SK-MEL-5 (cell line): ENCODE measurements at regions not wholly inside any gene's neighbourhood (a gene's known extent, or its start where the extent isn't known, plus 50 kb on each side); places are given as distances from the start of the nearest gene placed in this dataset.
"Not testable (repeated sequence)": the region's sequence is repeated elsewhere in the genome, so short reads cannot be mapped to it uniquely, and the experiment has no call there.

ENCODE experiments used
- DNase-seq: peaks from one replicate; pipeline ENCODE4 v3.0.0-alpha.2; 2016; ENCODE audit warnings: low read depth, low spot score
- in situ Hi-C: cut with HindIII; loops from 2 replicates; pipeline ENCODE4 v1.10.0; 2016; ENCODE audit warnings: low sequenced_read_pairs, high pct_unique_total_duplicates, low pct_unique_long_range_greater_than_20kb

- DNase-seq: no peak
- in situ Hi-C loops: no loop called here
These were observed 695.7 kb upstream of the ATXN7L3B start for GRCh38 chr12:73841963-73842362.

DNA sequence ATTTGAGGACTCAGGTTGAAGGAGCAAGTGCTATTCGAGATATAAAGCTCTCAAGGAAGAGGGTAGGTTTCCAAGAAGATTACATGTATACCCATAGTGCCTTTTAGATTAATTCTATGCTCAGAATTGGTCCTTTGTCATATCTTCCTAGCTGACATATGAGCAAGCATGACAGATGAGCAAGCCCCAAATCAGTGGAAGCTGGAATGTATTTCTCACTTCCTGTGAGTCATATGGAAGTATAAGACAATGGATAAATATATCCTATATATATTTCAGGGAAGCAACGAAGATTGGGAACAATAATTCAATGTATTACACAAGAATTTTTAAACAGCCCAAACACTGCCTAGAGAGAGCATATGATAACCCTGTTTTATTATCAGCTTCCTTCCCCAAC, 674.1 kb upstream of the ATXN7L3B start:
- no peak for DNase-seq
- in situ Hi-C loops: no loop called here

DNA sequence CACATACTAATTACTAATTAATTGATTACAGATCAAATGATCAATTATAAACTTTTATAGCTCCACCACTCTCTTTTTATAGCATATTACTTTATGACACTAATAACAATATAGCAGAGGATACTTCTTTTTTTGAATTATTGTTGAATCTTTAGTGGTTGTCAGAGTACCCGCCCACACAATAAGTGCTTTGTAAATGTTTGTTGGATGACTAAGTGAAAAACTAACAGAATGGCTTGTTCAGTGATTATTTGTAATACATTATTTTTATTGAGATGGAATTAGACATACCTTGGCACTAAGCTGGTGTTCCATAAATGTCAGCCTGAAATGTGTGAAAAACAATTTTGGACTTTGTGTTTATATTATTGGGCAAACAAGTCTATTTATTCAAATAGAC, 670.5 kb upstream of the ATXN7L3B start:
- in situ Hi-C loops: no loop called here

GRCh38 chr12:73877291-73877690, 660.3 kb upstream of the ATXN7L3B start:
- DNase-seq, in situ Hi-C loops: not testable (repeated sequence)

More for the DNA sequence above, 670.5 kb upstream of the ATXN7L3B start:
- no peak for DNase-seq

DNA sequence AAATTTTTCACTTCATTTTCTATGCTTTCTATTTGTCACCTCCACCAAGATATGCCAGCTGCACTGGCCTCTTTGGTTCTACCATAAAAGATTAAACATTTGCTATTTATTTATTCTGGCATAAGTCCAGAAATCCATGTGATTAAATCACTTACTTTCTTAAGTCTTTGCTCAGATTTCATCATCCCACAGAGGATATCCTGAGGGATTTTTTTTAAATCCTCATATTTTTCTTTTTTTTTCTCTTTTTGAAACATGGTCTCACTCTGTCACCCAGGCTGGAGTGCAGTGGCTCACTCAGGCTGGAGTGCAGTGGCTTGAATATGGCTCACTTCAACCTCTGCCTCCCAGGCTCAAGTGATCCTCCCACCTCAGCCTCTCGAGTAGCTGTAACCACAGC, 645.4 kb upstream of the ATXN7L3B start:
- in situ Hi-C loops: no loop called here

GRCh38 chr12:73898645-73899044, 639.0 kb upstream of the ATXN7L3B start:
- no peak for DNase-seq
- in situ Hi-C loops: no loop called here

More for the DNA sequence above, 645.4 kb upstream of the ATXN7L3B start:
- DNase-seq: no peak

DNA sequence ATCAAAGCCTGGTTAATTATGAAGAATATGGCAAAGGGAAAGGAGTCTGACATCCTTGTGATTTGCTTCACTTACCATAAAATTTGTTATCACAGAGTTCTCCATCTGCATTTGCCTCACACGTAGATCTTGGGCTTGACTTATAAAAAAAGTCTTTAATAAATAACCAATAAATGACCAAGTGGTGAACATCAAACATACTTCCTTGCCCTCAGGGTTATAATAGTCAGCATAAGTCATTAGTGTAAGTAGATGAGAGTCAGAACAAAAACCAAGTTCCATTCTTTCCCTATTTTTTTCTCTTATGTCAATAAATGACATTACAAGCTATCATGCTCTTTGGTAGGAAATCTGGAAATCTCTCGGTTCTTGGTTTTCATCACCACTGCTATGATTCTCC, 635.4 kb upstream of the ATXN7L3B start:
- DNase-seq: no peak
- in situ Hi-C loops: no loop called here

DNA sequence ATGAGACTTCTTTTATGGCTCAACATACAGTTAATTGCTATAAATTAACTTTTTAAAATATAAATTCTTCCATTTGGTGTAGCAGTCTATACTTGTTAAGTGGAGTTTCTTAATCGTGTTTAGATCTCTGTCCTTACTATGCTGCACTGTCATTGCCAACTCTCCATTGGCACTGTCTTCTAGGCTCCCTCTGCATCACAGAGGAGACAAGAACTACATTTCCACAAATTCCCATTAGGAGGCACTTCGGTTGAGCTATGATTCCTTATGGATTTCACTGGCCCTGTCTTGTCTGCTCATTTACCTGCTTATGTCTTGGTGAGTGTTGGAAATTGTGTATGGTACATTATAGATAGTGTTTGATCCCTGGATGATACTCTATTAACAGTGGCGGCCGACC, 630.9 kb upstream of the ATXN7L3B start:
- peak; percentile 9 for DNase-seq
- in situ Hi-C loops: no loop called here

- DNase-seq: peak; percentile 54
- in situ Hi-C loops: no loop called here
These were observed 601.8 kb upstream of the ATXN7L3B start for GRCh38 chr12:73935817-73936216.

DNA sequence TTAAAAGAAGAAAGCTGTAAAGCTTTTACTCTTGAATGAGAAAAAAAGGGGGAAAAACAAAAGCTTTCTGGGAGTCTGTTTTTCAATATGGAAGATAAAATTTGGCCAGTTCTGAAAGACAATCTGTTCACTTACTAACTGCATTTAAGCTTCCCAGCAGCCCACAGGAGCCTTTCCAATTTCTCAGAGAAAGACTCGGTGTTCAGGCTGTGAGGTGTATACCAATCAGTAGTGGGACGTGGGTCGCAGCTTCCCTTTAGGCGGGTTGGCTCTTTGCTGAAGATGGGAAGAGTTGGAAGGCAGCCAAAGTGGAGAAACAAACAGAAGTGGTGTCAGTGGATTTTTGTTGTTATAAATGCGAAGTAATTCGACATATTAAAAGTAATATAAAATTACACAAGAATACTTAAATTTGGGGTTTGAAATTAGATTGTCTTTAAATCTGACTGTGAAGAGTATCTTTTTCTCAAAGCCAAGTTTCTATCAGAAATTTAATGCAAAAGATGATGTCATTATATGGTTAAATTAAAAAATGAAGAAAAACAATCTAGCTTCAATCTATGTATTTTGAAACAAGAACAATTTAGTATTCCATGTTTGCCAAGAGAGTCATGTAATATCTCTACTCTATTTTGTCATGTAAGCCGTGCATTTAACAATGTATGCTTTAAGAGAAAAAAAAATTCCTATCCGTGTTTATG, 590.2 kb upstream of the ATXN7L3B start:
- in situ Hi-C loops: no loop called here
- DNase-seq: no peak

DNA sequence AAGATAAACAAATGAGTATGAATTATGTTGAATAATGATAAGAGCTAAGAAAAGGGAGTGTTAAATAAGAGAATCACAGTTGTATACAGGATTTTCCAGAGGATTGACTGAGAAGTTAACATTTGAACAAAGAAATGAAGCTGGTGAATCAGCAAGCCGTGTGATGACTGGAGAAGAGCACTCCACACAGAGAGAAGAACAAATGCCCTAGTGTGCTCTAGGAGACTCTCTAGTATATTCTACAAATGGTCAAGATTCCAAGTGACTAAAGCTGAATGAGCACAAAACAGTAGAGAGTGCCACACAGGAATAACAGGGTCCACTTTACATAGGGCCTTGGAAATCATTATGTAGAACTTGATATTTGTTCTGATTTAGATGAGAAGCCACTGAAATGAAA, 587.1 kb upstream of the ATXN7L3B start:
- in situ Hi-C loops: no loop called here
- DNase-seq: peak; percentile 87

GRCh38 chr12:73951956-73952703, 585.5 kb upstream of the ATXN7L3B start:
- no peak for DNase-seq

GRCh38 chr12:73964641-73965040, 573.0 kb upstream of the ATXN7L3B start:
- no peak for DNase-seq
- in situ Hi-C loops: no loop called here

More at GRCh38 chr12:73951956-73952703, 585.5 kb upstream of the ATXN7L3B start:
- in situ Hi-C loops: no loop called here

GRCh38 chr12:73973486-73973885, 564.1 kb upstream of the ATXN7L3B start:
- in situ Hi-C loops: no loop called here
- no peak for DNase-seq

- DNase-seq: no peak
- in situ Hi-C loops: no loop called here
These were observed 553.1 kb upstream of the ATXN7L3B start for GRCh38 chr12:73984552-73984951.

GRCh38 chr12:73991138-73991537, 546.5 kb upstream of the ATXN7L3B start:
- DNase-seq: no peak
- in situ Hi-C loops: no loop called here

DNA sequence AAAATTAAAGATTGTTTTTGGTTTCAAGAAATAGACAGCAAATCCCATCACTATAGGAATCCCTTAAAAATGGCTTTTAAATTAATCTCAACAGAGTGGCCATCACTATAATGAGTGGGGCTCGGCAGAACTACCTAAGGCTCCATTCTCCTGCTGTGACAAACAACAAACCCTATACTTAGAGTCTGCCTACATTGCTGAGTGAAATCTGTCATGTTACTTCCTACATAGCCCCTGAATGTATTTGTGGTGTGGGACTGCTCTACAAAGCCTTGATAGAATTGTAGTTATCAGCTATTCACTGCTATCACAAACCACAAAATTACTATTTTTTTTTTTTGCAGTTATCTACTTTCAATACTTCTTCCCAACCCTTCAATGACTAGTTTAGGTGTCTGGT, 538.7 kb upstream of the ATXN7L3B start:
- no peak for DNase-seq
- in situ Hi-C loops: no loop called here

DNA sequence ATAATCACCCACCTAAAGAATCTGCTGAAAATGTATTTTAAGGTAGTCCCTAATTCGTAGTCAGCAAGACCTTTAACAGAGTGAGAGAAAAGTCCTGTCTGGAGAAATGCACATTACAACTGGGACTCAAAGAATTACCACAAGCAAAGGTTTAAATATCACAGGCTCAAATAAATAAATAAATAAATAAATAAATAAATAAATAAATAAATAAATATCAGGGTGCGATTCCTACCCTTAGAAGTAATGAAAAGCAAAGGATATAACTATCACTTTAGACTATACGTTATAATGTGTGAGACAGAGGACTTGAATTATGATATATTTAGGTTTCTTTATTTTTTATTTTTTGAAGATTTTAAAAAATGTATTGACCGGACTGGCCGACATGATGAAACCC, 522.5 kb upstream of the ATXN7L3B start:
- in situ Hi-C loops: no loop called here
- no peak for DNase-seq

- in situ Hi-C loops, DNase-seq: not testable (repeated sequence)
These were observed 521.3 kb upstream of the ATXN7L3B start for GRCh38 chr12:74016324-74016723.
